Spinal cord (tissue), 9 donors: ENCODE measurements at regions not wholly inside any gene's neighbourhood (a gene's known extent, or its start where the extent isn't known, plus 50 kb on each side); places are given as distances from the start of the nearest gene placed in this dataset.

ENCODE experiments used
- DNase-seq, 6 donors: peaks; one replicate each; pipeline versions ENCODE4 v3.0.0 to v3.0.0-alpha.2; 2013 to 2015; ENCODE audit warnings: low spot score in 6 of 6, low read depth in 4 of 6
- H3K27ac ChIP-seq: one replicate; pipeline ENCODE4 v1.5.1; 2013; ENCODE audit warnings: low read depth, low read length, control low read depth
- H3K27me3 ChIP-seq: one replicate; pipeline ENCODE4 v1.6.1; 2013; ENCODE audit warnings: low read length; ENCODE audit not compliant: control insufficient read depth, insufficient read depth
- H3K36me3 ChIP-seq: one replicate; pipeline ENCODE4 v1.6.1; 2013; ENCODE audit warnings: low read length; ENCODE audit not compliant: control insufficient read depth, insufficient read depth
- H3K4me1 ChIP-seq: one replicate; pipeline ENCODE4 v1.6.1; 2013; ENCODE audit warnings: low read length; ENCODE audit not compliant: control insufficient read depth, insufficient read depth
- H3K4me3 ChIP-seq: one replicate; pipeline ENCODE4 v1.5.1; 2013; ENCODE audit warnings: low read depth, low read length, control low read depth
- H3K9me3 ChIP-seq: one replicate; pipeline ENCODE4 v1.6.1; 2013; ENCODE audit warnings: low read length; ENCODE audit not compliant: control insufficient read depth, insufficient read depth
- WGBS: methylation state at CpG from one replicate; pipeline ENCODE4 v1.1.5; 2013; ENCODE audit warnings: missing lambda C conversion rate; ENCODE audit not compliant: insufficient coverage; 5-methylcytosine and 5-hydroxymethylcytosine counted together
- donor health status: healthy.

GRCh38 chr11:112511271-112511670 is 250.6 kb upstream of the PLET1 start:
- peaks cover 12% of the 10 kb centered on the region for H3K4me1 ChIP-seq
- no peaks in the 10 kb centered on the region for H3K9me3 ChIP-seq
- no peaks in the 10 kb centered on the region for H3K27me3 ChIP-seq
- no peak overlapping the region for H3K4me3 ChIP-seq
- H3K36me3 ChIP-seq = no peaks in the 10 kb centered on the region
- no peak overlapping the region for H3K27ac ChIP-seq
- DNase-seq = no peak
- no CpG with 5 or more reads among the region's 1 CpG for WGBS

DNA sequence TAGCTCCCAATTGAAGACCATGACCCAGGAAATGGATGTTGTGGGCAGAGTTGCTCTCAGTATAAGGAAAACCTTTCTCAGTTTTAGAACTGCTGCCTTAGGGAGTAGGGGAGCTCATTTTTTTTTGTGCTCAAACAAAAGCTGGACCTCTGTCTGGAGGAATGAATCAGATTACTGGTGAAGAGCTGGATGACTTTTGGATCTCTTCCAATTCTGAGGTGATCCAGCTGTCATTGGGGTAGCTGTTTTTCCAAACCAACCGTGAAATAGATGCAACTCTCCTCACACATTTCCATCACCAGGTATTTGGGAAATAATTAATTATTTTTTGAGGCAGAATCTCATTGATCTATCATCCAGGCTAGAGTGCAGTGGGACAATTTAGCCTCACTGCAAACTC is 251.3 kb upstream of the PLET1 start:
- WGBS = no CpG with 5 or more reads among the region's 1 CpG
- H3K36me3 ChIP-seq = no peaks in the 10 kb centered on the region
- H3K27ac ChIP-seq = no peak overlapping the region
- no peak overlapping the region for H3K4me3 ChIP-seq
- peaks cover 12% of the 10 kb centered on the region for H3K4me1 ChIP-seq
- no peak for DNase-seq
- no peaks in the 10 kb centered on the region for H3K9me3 ChIP-seq
- H3K27me3 ChIP-seq = no peaks in the 10 kb centered on the region

- Histone ChIP-seq H3K36me3 (no peaks in the 10 kb centered on the region), H3K27me3 (no peaks in the 10 kb centered on the region), H3K4me1 (peaks cover 12% of the 10 kb centered on the region), H3K27ac (no peak overlapping the region), H3K9me3 (no peaks in the 10 kb centered on the region), H3K4me3 (no peak overlapping the region)
- 58% methylated on average over 1 of the region's 2 CpGs for WGBS
- DNase-seq = no peak
Measured at GRCh38 chr11:112513417-112513816, 252.8 kb upstream of the PLET1 start.

- peak overlapping the region; percentile 25 for H3K27ac ChIP-seq
- DNase-seq = peak; percentile 62 to 96 (median 69)
- H3K9me3 ChIP-seq = no peaks in the 10 kb centered on the region
- no peaks in the 10 kb centered on the region for H3K36me3 ChIP-seq
- no peaks in the 10 kb centered on the region for H3K27me3 ChIP-seq
- H3K4me1 ChIP-seq = peaks cover 12% of the 10 kb centered on the region
- WGBS = 0% methylated on average over 2 of the region's 5 CpGs
- no peak overlapping the region for H3K4me3 ChIP-seq
Measured at GRCh38 chr11:112514011-112514740, 253.5 kb upstream of the PLET1 start.

DNA sequence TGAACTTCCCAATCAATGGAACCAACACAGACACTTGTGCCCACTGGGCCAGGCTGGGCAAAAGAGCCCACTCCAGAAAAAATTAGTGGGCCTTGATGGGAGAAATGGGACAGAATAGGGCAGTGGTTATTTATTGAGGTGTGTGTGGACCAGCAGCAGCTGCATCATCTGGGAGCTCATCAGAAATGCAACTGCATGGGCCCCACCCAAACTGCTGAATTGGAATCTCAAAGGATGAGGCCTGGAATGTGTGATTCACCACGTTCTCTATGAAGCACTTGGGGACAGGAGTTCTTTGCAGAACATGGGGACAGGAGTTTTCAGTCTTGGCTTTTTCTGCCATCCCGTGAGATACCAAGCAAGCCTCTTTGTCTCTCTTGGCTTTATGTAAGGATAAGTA is 255.6 kb upstream of the PLET1 start:
- no peaks in the 10 kb centered on the region for H3K27me3 ChIP-seq
- no peak overlapping the region for H3K27ac ChIP-seq
- peaks cover 12% of the 10 kb centered on the region for H3K4me1 ChIP-seq
- DNase-seq = no peak
- H3K36me3 ChIP-seq = no peaks in the 10 kb centered on the region
- no CpG with 5 or more reads among the region's 2 CpGs for WGBS
- H3K9me3 ChIP-seq = no peaks in the 10 kb centered on the region
- H3K4me3 ChIP-seq = no peak overlapping the region

GRCh38 chr11:112516755-112517154 is 256.1 kb upstream of the PLET1 start:
- no peaks in the 10 kb centered on the region for H3K27me3 ChIP-seq
- no peaks in the 10 kb centered on the region for H3K9me3 ChIP-seq
- H3K36me3 ChIP-seq = no peaks in the 10 kb centered on the region
- no peak for DNase-seq
- H3K4me1 ChIP-seq = peaks cover 12% of the 10 kb centered on the region
- no peak overlapping the region for H3K27ac ChIP-seq
- no peak overlapping the region for H3K4me3 ChIP-seq
- WGBS = no CpG with 5 or more reads among the region's 2 CpGs

GRCh38 chr11:112518371-112518770 is 257.7 kb upstream of the PLET1 start:
- H3K4me1 ChIP-seq = peaks cover 14% of the 10 kb centered on the region
- no peak overlapping the region for H3K4me3 ChIP-seq
- no peak overlapping the region for H3K27ac ChIP-seq
- WGBS = no CpG with 5 or more reads among the region's 1 CpG
- DNase-seq = no peak
- H3K9me3 ChIP-seq = no peaks in the 10 kb centered on the region
- no peaks in the 10 kb centered on the region for H3K36me3 ChIP-seq
- no peaks in the 10 kb centered on the region for H3K27me3 ChIP-seq

GRCh38 chr11:112519751-112520150 is 259.1 kb upstream of the PLET1 start:
- no peak for DNase-seq
- Histone ChIP-seq H3K9me3 (no peaks in the 10 kb centered on the region), H3K4me3 (no peak overlapping the region), H3K27me3 (no peaks in the 10 kb centered on the region), H3K27ac (no peak overlapping the region), H3K4me1 (peaks cover 20% of the 10 kb centered on the region), H3K36me3 (no peaks in the 10 kb centered on the region)
- 100% methylated on average over 4 of the region's 5 CpGs for WGBS

DNA sequence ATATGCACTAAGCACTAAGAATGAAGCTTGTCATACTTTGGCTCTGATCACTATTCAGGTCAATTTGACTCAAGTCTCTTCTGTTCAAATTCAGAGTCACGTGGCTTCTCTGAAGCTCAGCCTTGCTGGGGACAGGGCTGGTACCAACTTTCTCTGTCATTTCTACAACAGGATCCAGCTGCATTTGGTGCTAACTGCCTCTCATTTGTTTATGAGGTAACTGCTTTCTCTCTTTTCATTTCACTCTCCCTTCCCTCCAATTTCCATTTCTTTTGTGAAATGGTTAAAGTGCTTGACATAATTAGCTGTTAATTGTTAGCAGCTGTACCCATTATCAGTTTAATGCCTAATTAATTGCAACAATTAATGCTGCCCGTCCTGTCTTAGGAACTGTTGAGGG is 259.7 kb upstream of the PLET1 start:
- DNase-seq = peak in 2 of 6 donors; percentile 24 to 51
- no peaks in the 10 kb centered on the region for H3K36me3 ChIP-seq
- no CpG with 5 or more reads among the region's 2 CpGs for WGBS
- no peaks in the 10 kb centered on the region for H3K9me3 ChIP-seq
- H3K27me3 ChIP-seq = no peaks in the 10 kb centered on the region
- H3K4me1 ChIP-seq = peaks cover 23% of the 10 kb centered on the region
- no peak overlapping the region for H3K4me3 ChIP-seq
- H3K27ac ChIP-seq = no peak overlapping the region

- Histone ChIP-seq H3K27ac (no peak overlapping the region), H3K36me3 (no peaks in the 10 kb centered on the region), H3K9me3 (no peaks in the 10 kb centered on the region), H3K27me3 (no peaks in the 10 kb centered on the region), H3K4me3 (no peak overlapping the region), H3K4me1 (peaks cover 19% of the 10 kb centered on the region)
- no CpG with 5 or more reads among the region's 1 CpG for WGBS
- DNase-seq = no peak
Measured at GRCh38 chr11:112522536-112522935, 261.9 kb upstream of the PLET1 start.
